ENCODE measurements at regions not wholly inside any gene's neighbourhood (a gene's known extent, or its start where the extent isn't known, plus 50 kb on each side); places are given as distances from the start of the nearest gene placed in this dataset.

DNA sequence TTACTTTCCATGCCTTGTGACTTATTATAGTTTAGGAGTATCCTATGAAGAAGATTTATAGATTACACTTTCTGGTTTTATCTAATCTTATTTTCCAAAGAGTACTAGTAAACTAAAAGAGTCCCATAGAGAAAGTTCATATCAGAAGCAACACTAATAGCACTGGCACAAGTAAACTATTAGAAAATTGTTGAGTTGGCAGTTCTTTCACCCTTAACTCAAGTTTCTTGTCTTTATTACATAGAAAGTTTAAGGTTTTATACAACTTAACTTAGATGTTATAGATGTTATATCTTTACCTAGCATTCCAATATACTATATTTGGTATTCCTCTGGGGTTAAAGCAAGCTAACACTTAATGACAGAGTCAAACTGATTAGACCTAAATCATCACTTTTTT lies 437.8 kb upstream of the ARRDC3 start:
- TF ChIP-seq, protein P1, sequence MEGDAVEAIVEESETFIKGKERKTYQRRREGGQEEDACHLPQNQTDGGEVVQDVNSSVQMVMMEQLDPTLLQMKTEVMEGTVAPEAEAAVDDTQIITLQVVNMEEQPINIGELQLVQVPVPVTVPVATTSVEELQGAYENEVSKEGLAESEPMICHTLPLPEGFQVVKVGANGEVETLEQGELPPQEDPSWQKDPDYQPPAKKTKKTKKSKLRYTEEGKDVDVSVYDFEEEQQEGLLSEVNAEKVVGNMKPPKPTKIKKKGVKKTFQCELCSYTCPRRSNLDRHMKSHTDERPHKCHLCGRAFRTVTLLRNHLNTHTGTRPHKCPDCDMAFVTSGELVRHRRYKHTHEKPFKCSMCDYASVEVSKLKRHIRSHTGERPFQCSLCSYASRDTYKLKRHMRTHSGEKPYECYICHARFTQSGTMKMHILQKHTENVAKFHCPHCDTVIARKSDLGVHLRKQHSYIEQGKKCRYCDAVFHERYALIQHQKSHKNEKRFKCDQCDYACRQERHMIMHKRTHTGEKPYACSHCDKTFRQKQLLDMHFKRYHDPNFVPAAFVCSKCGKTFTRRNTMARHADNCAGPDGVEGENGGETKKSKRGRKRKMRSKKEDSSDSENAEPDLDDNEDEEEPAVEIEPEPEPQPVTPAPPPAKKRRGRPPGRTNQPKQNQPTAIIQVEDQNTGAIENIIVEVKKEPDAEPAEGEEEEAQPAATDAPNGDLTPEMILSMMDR (IDR thresholded peaks at IDR 0.05; ENCODE audit: low read depth, low read length, poor library complexity, severe bottlenecking), result no peak
- no peak for TF ChIP-seq EZH2phosphoT487 (IDR thresholded peaks at IDR 0.05; ENCODE audit: borderline replicate concordance, low read length)

Data from DOHH2 (cell line).